ENCODE measurements at regions not wholly inside any gene's neighbourhood (a gene's known extent, or its start where the extent isn't known, plus 50 kb on each side); places are given as distances from the start of the nearest gene placed in this dataset.

DNA sequence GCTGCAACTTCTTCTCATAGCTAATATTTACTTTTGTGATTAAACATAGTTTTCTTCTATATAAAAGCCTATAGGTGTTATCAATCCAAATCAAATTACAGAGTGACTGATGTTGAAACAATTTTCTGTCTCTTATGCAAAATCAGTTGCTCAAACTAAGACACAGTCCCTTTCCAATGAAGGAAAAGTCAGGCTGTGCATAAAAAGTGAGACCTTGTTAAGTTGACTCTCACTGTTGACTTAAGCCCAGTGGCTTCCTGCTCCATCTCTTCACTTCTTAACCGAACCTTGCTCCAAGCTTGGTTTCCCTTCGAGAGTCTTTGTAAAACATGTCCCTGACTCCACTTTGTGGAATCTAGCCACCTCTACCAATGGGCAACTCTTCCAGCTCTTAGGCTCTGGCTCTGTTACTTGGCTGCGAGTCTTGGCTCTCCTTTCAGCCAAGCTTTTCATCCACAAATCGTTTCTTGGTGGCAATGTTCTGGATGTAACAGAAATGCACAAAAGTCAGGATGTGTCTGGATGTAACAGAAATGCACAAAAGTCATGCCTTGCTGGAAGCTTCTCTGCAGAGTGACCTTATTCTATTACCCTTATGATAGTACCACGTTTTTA is 118.9 kb downstream of the LIG4 start (continued):
- TF ChIP-seq, protein P1, sequence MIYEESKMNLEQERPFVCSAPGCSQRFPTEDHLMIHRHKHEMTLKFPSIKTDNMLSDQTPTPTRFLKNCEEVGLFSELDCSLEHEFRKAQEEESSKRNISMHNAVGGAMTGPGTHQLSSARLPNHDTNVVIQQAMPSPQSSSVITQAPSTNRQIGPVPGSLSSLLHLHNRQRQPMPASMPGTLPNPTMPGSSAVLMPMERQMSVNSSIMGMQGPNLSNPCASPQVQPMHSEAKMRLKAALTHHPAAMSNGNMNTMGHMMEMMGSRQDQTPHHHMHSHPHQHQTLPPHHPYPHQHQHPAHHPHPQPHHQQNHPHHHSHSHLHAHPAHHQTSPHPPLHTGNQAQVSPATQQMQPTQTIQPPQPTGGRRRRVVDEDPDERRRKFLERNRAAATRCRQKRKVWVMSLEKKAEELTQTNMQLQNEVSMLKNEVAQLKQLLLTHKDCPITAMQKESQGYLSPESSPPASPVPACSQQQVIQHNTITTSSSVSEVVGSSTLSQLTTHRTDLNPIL (CRISPR knock-in tag; IDR thresholded peaks at IDR 0.05; ENCODE audit: low read depth): no peak
- TF ChIP-seq ARNTL (CRISPR knock-in tag; IDR thresholded peaks at IDR 0.05; ENCODE audit: borderline replicate concordance, low read depth) (no peak), TCF4 (CRISPR knock-in tag; IDR thresholded peaks at IDR 0.05; ENCODE audit: borderline replicate concordance) (no peak), ISL1 (CRISPR knock-in tag; IDR thresholded peaks at IDR 0.05) (no peak), ZFP30 (CRISPR knock-in tag; IDR thresholded peaks at IDR 0.05) (no peak)
- TF ChIP-seq, protein P2, sequence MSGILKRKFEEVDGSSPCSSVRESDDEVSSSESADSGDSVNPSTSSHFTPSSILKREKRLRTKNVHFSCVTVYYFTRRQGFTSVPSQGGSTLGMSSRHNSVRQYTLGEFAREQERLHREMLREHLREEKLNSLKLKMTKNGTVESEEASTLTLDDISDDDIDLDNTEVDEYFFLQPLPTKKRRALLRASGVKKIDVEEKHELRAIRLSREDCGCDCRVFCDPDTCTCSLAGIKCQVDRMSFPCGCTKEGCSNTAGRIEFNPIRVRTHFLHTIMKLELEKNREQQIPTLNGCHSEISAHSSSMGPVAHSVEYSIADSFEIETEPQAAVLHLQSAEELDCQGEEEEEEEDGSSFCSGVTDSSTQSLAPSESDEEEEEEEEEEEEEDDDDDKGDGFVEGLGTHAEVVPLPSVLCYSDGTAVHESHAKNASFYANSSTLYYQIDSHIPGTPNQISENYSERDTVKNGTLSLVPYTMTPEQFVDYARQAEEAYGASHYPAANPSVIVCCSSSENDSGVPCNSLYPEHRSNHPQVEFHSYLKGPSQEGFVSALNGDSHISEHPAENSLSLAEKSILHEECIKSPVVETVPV (CRISPR knock-in tag; IDR thresholded peaks at IDR 0.05): no peak

DNA sequence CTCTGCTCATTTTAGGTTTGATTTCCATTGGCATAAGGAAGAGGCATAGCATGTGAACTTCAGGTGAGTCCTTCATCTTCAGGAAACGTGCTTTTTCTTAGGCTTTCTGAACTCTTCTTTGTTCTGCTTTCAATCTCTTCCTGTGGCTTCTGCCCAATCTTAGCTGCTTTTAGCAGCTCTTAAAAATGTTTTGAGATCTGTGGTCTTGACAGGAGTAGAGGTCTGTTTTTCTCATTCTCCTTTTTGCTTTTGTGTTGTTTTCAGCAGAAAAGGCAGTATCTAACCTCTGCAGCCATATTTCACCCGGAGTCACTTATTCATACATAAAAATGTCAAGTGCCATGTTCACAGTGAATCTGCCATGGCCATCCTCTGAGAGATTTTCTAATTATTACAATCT is 120.3 kb downstream of the LIG4 start:
- no peak for ATAC-seq
- TF ChIP-seq RARB (CRISPR knock-in tag; IDR thresholded peaks at IDR 0.05) (no peak), TOX (CRISPR knock-in tag; IDR thresholded peaks at IDR 0.05; ENCODE audit: borderline replicate concordance) (no peak), PPARA (CRISPR knock-in tag; IDR thresholded peaks at IDR 0.05; ENCODE audit: borderline replicate concordance) (no peak), ZNF8 (CRISPR knock-in tag; IDR thresholded peaks at IDR 0.05) (no peak), BACH2 (CRISPR knock-in tag; IDR thresholded peaks at IDR 0.05; ENCODE audit: borderline replicate concordance) (no peak), ESRRG (CRISPR knock-in tag; IDR thresholded peaks at IDR 0.05) (no peak), ZNF565 (CRISPR knock-in tag; conservative IDR thresholded peaks at IDR 0.05; ENCODE audit: low read depth) (no peak), SNAI2 (CRISPR knock-in tag; IDR thresholded peaks at IDR 0.05) (no peak)
- TF ChIP-seq, protein P3, sequence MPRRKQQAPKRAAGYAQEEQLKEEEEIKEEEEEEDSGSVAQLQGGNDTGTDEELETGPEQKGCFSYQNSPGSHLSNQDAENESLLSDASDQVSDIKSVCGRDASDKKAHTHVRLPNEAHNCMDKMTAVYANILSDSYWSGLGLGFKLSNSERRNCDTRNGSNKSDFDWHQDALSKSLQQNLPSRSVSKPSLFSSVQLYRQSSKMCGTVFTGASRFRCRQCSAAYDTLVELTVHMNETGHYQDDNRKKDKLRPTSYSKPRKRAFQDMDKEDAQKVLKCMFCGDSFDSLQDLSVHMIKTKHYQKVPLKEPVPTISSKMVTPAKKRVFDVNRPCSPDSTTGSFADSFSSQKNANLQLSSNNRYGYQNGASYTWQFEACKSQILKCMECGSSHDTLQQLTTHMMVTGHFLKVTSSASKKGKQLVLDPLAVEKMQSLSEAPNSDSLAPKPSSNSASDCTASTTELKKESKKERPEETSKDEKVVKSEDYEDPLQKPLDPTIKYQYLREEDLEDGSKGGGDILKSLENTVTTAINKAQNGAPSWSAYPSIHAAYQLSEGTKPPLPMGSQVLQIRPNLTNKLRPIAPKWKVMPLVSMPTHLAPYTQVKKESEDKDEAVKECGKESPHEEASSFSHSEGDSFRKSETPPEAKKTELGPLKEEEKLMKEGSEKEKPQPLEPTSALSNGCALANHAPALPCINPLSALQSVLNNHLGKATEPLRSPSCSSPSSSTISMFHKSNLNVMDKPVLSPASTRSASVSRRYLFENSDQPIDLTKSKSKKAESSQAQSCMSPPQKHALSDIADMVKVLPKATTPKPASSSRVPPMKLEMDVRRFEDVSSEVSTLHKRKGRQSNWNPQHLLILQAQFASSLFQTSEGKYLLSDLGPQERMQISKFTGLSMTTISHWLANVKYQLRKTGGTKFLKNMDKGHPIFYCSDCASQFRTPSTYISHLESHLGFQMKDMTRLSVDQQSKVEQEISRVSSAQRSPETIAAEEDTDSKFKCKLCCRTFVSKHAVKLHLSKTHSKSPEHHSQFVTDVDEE (CRISPR knock-in tag; IDR thresholded peaks at IDR 0.05): no peak

DNA sequence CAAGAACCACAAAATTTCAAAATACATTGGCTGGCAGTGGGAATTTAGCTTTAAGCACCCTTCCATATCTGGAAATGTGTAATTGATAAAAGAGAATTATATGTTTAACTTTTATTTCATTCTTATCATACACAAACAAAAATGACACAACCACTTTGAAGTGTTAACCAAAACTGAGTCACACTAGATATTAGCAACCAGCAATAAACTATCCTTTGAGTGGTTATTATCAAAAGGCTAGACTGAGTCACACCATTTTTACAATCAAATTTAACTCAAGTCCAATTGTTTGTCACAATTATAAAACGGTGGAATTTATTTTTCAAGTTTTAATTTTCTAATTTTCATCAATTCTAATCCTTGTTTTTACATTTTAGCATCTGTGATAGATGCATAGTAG is 121.7 kb downstream of the LIG4 start:
- ATAC-seq: no peak
- TF ChIP-seq ZNF70 (CRISPR knock-in tag; IDR thresholded peaks at IDR 0.05): no peak

DNA sequence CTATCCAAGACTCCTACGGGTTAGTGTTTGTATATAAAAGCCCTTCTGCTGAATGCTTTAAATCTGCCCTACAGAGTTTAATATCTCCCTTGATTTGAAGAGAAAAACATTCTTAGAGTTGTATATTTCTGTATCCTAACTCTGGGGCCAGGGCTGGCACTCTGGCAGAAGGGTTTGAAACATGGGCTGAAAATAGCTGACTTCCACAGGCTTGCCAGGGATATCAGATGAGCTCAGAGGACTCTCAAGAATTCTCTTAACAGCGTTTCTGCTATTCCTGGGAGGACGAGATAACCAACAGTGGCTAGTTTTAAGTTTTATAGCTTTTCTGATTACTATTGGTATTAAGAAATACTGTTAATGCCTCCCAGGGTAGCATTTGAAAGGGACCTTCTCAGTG is 127.5 kb downstream of the LIG4 start:
- TF ChIP-seq, protein P1 (CRISPR knock-in tag; IDR thresholded peaks at IDR 0.05; ENCODE audit: low read depth): no peak
- no peak for TF ChIP-seq RARB (CRISPR knock-in tag; IDR thresholded peaks at IDR 0.05)
- TF ChIP-seq ZFP3 (CRISPR knock-in tag; IDR thresholded peaks at IDR 0.05): no peak
- no peak for TF ChIP-seq PPARA (CRISPR knock-in tag; IDR thresholded peaks at IDR 0.05; ENCODE audit: borderline replicate concordance)
- TF ChIP-seq ESRRG (CRISPR knock-in tag; IDR thresholded peaks at IDR 0.05): no peak
- no peak for TF ChIP-seq BACH2 (CRISPR knock-in tag; IDR thresholded peaks at IDR 0.05; ENCODE audit: borderline replicate concordance)
- TF ChIP-seq, protein P2 (CRISPR knock-in tag; IDR thresholded peaks at IDR 0.05): no peak
- TF ChIP-seq, protein P3 (CRISPR knock-in tag; IDR thresholded peaks at IDR 0.05): no peak
- TF ChIP-seq OSR1 (CRISPR knock-in tag; IDR thresholded peaks at IDR 0.05): no peak
- TF ChIP-seq SNAI2 (CRISPR knock-in tag; IDR thresholded peaks at IDR 0.05): no peak
- TF ChIP-seq ZFP30 (CRISPR knock-in tag; IDR thresholded peaks at IDR 0.05): no peak
- TF ChIP-seq ZNF70 (CRISPR knock-in tag; IDR thresholded peaks at IDR 0.05): no peak
- TF ChIP-seq ZC3H10 (CRISPR knock-in tag; IDR thresholded peaks at IDR 0.05): no peak
- no peak for ATAC-seq
